ENCODE measurements at regions not wholly inside any gene's neighbourhood (a gene's known extent, or its start where the extent isn't known, plus 50 kb on each side); places are given as distances from the start of the nearest gene placed in this dataset.
"Not testable (repeated sequence)": the region's sequence is repeated elsewhere in the genome, so short reads cannot be mapped to it uniquely, and the experiment has no call there.

DNA sequence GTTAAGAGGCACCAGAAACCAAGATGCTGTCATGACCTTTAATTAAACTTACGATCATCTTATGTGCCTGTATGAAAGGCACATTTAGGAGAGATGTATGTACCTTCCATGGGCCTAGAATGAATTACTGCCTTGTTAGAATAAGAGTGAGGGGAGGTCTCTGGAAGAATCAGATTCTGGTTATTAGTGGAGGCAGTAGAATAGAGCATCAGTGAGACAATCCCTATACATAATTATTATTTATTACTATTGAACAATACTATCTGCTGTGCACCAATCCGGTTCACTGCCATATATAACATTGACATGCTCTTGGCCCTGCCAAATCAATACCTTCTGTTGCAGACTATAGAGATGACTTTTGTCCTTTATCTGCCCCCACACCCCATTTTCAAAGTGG lies 776.5 kb downstream of the DHX35 start:
- TF ChIP-seq, protein P1, sequence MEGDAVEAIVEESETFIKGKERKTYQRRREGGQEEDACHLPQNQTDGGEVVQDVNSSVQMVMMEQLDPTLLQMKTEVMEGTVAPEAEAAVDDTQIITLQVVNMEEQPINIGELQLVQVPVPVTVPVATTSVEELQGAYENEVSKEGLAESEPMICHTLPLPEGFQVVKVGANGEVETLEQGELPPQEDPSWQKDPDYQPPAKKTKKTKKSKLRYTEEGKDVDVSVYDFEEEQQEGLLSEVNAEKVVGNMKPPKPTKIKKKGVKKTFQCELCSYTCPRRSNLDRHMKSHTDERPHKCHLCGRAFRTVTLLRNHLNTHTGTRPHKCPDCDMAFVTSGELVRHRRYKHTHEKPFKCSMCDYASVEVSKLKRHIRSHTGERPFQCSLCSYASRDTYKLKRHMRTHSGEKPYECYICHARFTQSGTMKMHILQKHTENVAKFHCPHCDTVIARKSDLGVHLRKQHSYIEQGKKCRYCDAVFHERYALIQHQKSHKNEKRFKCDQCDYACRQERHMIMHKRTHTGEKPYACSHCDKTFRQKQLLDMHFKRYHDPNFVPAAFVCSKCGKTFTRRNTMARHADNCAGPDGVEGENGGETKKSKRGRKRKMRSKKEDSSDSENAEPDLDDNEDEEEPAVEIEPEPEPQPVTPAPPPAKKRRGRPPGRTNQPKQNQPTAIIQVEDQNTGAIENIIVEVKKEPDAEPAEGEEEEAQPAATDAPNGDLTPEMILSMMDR (IDR thresholded peaks at IDR 0.05; ENCODE audit: unreplicated experiment), result no peak
- no peaks in the 10 kb centered on the region for H3K27me3 Mint-ChIP-seq (ENCODE audit: low read depth)
- no peak overlapping the region for H3K27ac Mint-ChIP-seq
- H3K4me3 Mint-ChIP-seq, result no peak overlapping the region
- H3K4me1 Mint-ChIP-seq, result no peaks in the 10 kb centered on the region
- no peak for DNase-seq (ENCODE audit: low spot score in 2 of 2, unreplicated experiment in 2 of 2)
- no peaks in the 10 kb centered on the region for H3K9me3 Mint-ChIP-seq
- H3K36me3 Mint-ChIP-seq, result no peaks in the 10 kb centered on the region

DNA sequence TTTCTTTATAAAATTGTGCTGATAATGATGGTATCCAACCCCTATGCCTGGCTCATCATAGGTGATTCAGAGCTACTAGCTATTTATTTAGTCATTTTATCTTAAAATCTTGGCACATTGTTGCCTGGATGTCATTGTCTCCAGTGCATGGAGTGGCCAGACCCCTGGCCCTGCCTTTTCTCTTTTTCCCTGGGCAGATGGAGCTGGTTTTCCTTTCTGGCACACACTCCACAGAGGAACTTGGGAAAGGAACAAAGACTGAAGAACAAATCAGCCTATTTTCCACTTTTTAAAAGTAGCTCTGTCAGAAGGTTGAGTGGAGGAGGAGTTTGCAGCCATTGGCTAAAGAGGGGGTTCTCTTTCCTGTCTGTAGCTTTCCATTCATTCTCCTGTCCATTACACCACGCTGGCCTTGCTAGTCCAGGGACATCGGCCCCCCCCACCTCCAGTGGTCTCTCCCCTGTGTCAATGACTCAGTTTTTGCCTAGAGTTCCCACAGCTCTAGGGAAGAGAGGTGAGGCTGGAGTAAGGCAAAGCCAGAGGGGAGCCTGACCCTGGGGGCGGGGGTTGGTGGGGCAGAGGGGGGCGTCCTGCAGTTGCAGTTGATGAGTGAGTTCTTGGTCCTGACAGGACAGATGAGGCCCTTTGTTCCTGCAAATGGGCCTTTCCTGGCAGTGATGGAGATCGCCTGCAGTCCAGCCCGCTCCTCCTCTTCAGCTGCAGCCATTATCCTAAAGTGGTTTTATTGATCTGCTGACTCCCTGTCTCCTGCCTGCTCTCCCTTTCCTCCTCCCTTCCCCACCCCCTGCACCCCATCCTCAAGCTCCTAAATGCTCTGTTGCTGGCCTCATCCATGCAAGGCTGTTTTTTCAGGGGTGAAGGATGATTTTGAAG lies 774.5 kb downstream of the DHX35 start:
- no peak for DNase-seq (ENCODE audit: low spot score in 2 of 2, unreplicated experiment in 2 of 2)
- Mint-ChIP-seq H3K27me3 (ENCODE audit: low read depth) (no peaks in the 10 kb centered on the region), H3K4me1 (no peaks in the 10 kb centered on the region), H3K4me3 (no peak overlapping the region), H3K36me3 (no peaks in the 10 kb centered on the region), H3K9me3 (peaks cover 15% of the 10 kb centered on the region), H3K27ac (no peak overlapping the region)
- TF ChIP-seq, protein P1 (IDR thresholded peaks at IDR 0.05; ENCODE audit: unreplicated experiment), result no peak

DNA sequence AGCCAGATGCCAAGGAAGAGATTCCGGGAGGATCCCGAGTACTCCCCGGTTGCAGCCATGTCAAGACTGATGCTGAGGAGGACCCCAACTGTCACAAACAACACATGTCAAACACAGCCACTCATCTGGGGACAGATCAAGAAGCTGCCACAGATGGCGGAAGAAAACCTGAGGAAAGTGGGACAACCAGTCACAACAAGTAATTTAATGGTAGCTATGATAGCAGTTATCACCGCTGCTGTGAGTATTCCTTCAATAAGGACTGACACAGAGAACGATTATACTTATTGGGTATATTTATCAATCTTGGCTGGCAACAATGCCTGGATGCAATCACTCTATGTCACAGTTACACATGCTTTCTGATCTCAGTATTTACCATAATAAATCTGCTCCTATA lies 763.4 kb downstream of the DHX35 start:
- H3K27ac Mint-ChIP-seq; H3K4me3 Mint-ChIP-seq; H3K36me3 Mint-ChIP-seq; H3K27me3 Mint-ChIP-seq (ENCODE audit: low read depth); H3K4me1 Mint-ChIP-seq; DNase-seq (ENCODE audit: low spot score in 2 of 2, unreplicated experiment in 2 of 2): not testable (repeated sequence)
- H3K9me3 Mint-ChIP-seq, result peaks cover 64% of the 10 kb centered on the region

DNA sequence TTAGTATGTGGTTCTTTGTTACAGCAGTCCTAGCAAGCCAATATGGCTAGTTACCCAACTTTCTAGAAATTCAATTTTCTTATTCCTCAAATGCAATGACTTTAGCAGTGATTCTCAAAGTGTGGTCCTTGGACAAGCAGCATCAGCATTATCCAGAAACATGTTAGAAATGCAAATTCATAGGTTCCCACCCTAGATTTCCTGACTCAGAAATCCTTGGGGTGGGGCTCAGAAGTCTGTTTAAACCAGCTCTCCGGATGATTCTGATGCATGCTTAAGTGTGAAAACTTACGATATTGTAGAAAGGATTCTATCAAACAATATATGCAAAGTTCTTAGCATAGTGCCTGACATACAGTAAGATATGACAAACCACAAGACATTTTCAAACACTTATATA lies 757.1 kb downstream of the DHX35 start:
- no peaks in the 10 kb centered on the region for H3K36me3 Mint-ChIP-seq
- H3K4me1 Mint-ChIP-seq, result no peaks in the 10 kb centered on the region
- TF ChIP-seq, protein P1 (IDR thresholded peaks at IDR 0.05; ENCODE audit: unreplicated experiment), result no peak

DNA sequence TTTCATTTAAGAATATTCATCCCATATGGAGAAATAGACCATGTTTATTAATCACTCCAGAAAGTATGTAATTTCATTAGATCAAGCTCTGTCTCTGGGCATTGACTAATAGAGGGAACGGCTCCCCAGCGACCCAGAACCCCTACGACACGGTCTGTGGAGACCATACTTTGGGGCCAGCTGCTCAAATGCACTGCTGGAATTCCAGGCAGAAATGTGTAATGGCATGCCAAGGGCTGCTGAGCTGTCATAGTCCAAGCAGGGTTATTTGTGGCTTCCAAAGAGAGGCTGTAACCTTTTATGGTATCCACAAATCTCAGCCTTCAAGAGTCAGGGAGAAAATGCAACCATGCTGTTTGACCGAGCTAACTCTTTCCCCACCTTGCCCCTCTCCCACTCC lies 755.8 kb downstream of the DHX35 start:
- Mint-ChIP-seq H3K9me3 (peaks cover 9% of the 10 kb centered on the region), H3K27me3 (ENCODE audit: low read depth) (no peaks in the 10 kb centered on the region), H3K36me3 (no peaks in the 10 kb centered on the region), H3K27ac (no peak overlapping the region), H3K4me3 (no peak overlapping the region), H3K4me1 (no peaks in the 10 kb centered on the region)
- DNase-seq (ENCODE audit: low spot score in 2 of 2, unreplicated experiment in 2 of 2), result no peak
- TF ChIP-seq, protein P1 (IDR thresholded peaks at IDR 0.05; ENCODE audit: unreplicated experiment), result no peak

More for the DNA sequence above, 757.1 kb downstream of the DHX35 start:
- no peaks in the 10 kb centered on the region for H3K27me3 Mint-ChIP-seq (ENCODE audit: low read depth)
- H3K27ac Mint-ChIP-seq, result no peak overlapping the region
- no peak for DNase-seq (ENCODE audit: low spot score in 2 of 2, unreplicated experiment in 2 of 2)
- H3K9me3 Mint-ChIP-seq, result peaks cover 12% of the 10 kb centered on the region
- H3K4me3 Mint-ChIP-seq, result no peak overlapping the region

DNA sequence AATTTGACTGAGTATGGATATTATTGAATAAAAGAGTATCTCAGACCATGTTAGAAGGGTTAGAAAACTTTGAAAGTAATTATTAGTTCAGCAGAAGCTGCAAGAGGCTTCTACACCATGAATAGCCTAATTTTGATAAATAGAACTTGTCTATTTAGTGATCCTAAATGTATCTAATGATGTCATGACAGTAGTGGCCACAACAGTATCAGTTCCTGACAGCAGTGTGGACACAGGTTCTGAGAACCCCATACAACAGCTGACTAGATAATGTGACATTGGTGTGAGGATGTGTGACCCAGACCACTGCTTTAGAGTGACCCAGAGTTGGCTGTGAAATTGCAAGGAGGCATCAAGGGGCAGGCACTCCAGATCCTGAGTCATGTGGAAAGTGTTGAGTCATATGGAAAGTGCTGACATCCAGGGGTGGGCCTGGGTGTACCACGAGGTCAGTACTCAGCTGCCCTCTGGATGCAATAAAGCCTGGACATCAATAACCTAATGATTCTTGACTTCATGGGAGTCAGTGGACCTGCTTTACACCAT lies 754.7 kb downstream of the DHX35 start:
- Mint-ChIP-seq H3K4me3 (no peak overlapping the region), H3K9me3 (peaks cover 11% of the 10 kb centered on the region), H3K4me1 (no peaks in the 10 kb centered on the region)

More for the DNA sequence above, 754.7 kb downstream of the DHX35 start:
- DNase-seq (ENCODE audit: low spot score in 2 of 2, unreplicated experiment in 2 of 2), result no peak
- Mint-ChIP-seq H3K36me3 (no peaks in the 10 kb centered on the region), H3K27me3 (ENCODE audit: low read depth) (no peaks in the 10 kb centered on the region), H3K27ac (no peak overlapping the region)
- TF ChIP-seq, protein P1 (IDR thresholded peaks at IDR 0.05; ENCODE audit: unreplicated experiment), result no peak

Measured in mesothelial cell of epicardium (in vitro differentiated cells).